KMS-11 (cell line): ENCODE measurements at regions not wholly inside any gene's neighbourhood (a gene's known extent, or its start where the extent isn't known, plus 50 kb on each side); places are given as distances from the start of the nearest gene placed in this dataset.

ENCODE experiments used
- H2AFZ ChIP-seq: fragments of 200-600 bp; sonication (generic); 2 replicates; pipeline ENCODE4 v1.6.1; 2016; ENCODE audit warnings: antibody characterized with exemption, mixed run types, low read depth
- H3K27ac ChIP-seq: fragments of 200-600 bp; sonication (generic); 2 replicates; pipeline ENCODE4 v1.6.1; 2016; ENCODE audit warnings: mild to moderate bottlenecking, mixed run types
- H3K27me3 ChIP-seq: fragments of 200-600 bp; sonication (generic); 2 replicates; pipeline ENCODE4 v1.6.1; 2017; ENCODE audit warnings: mild to moderate bottlenecking, low read depth, mixed run types, moderate library complexity; ENCODE audit not compliant: insufficient read depth
- H3K36me3 ChIP-seq: fragments of 200-600 bp; sonication (generic); 2 replicates; pipeline ENCODE4 v1.6.1; 2017; ENCODE audit warnings: mild to moderate bottlenecking, mixed run types; ENCODE audit not compliant: insufficient read depth
- H3K4me1 ChIP-seq: fragments of 200-600 bp; sonication (generic); 2 replicates; pipeline ENCODE4 v1.6.1; 2016; ENCODE audit warnings: mild to moderate bottlenecking, low read depth, mixed run types; ENCODE audit not compliant: poor library complexity, severe bottlenecking
- H3K4me2 ChIP-seq: fragments of 200-600 bp; sonication (generic); 2 replicates; pipeline ENCODE4 v1.7.0; 2016; ENCODE audit warnings: mild to moderate bottlenecking, mixed run types
- H3K4me3 ChIP-seq: fragments of 200-600 bp; sonication (generic); IDR thresholded peaks from 2 replicates; pipeline ENCODE4 v1.6.1; 2017; ENCODE audit warnings: low read depth, low read length, mixed read lengths; ENCODE audit not compliant: insufficient read depth
- H3K79me2 ChIP-seq: fragments of 200-600 bp; sonication (generic); 2 replicates; pipeline ENCODE4 v1.6.1; 2016; ENCODE audit warnings: low read depth, mixed run types; ENCODE audit not compliant: insufficient read depth
- H3K9ac ChIP-seq: fragments of 200-600 bp; sonication (generic); 2 replicates; pipeline ENCODE4 v1.6.1; 2016; ENCODE audit warnings: mild to moderate bottlenecking, mixed run types
- H4K20me1 ChIP-seq: fragments of 200-600 bp; sonication (generic); 2 replicates; pipeline ENCODE4 v1.6.1; 2016; ENCODE audit warnings: mild to moderate bottlenecking, mixed run types; ENCODE audit not compliant: insufficient read depth
- TF ChIP-seq, protein P1 (sequence below): fragments of 200-600 bp; sonication (generic); conservative IDR thresholded peaks from 2 replicates; pipeline ENCODE4 v1.6.1; 2017; ENCODE audit warnings: low read depth, mild to moderate bottlenecking, antibody characterized with exemption, low read length, moderate library complexity, mixed read lengths

GRCh38 chr19:31810536-31811109 lies 461.4 kb upstream of the TSHZ3 start:
- Histone ChIP-seq H3K4me3 (no peak overlapping the region), H4K20me1 (no peaks in the 10 kb centered on the region), H3K4me1 (no peaks in the 10 kb centered on the region), H3K9ac (no peak overlapping the region), H3K4me2 (no peak overlapping the region), H3K36me3 (no peaks in the 10 kb centered on the region), H3K27me3 (no peaks in the 10 kb centered on the region), H3K27ac (no peak overlapping the region), H2AFZ (no peak overlapping the region), H3K79me2 (no peaks in the 10 kb centered on the region)
- TF ChIP-seq, protein P1, sequence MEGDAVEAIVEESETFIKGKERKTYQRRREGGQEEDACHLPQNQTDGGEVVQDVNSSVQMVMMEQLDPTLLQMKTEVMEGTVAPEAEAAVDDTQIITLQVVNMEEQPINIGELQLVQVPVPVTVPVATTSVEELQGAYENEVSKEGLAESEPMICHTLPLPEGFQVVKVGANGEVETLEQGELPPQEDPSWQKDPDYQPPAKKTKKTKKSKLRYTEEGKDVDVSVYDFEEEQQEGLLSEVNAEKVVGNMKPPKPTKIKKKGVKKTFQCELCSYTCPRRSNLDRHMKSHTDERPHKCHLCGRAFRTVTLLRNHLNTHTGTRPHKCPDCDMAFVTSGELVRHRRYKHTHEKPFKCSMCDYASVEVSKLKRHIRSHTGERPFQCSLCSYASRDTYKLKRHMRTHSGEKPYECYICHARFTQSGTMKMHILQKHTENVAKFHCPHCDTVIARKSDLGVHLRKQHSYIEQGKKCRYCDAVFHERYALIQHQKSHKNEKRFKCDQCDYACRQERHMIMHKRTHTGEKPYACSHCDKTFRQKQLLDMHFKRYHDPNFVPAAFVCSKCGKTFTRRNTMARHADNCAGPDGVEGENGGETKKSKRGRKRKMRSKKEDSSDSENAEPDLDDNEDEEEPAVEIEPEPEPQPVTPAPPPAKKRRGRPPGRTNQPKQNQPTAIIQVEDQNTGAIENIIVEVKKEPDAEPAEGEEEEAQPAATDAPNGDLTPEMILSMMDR, result no peak

- no peak overlapping the region for H3K27ac ChIP-seq
- H3K4me3 ChIP-seq, result no peak overlapping the region
- TF ChIP-seq, protein P1, result no peak
- no peaks in the 10 kb centered on the region for H3K36me3 ChIP-seq
- H3K27me3 ChIP-seq, result no peaks in the 10 kb centered on the region
- no peak overlapping the region for H3K4me2 ChIP-seq
- H3K79me2 ChIP-seq, result no peaks in the 10 kb centered on the region
- H4K20me1 ChIP-seq, result no peaks in the 10 kb centered on the region
- no peak overlapping the region for H3K9ac ChIP-seq
- no peak overlapping the region for H2AFZ ChIP-seq
- no peaks in the 10 kb centered on the region for H3K4me1 ChIP-seq
Measured at GRCh38 chr19:31817971-31818797, 468.9 kb upstream of the TSHZ3 start.

DNA sequence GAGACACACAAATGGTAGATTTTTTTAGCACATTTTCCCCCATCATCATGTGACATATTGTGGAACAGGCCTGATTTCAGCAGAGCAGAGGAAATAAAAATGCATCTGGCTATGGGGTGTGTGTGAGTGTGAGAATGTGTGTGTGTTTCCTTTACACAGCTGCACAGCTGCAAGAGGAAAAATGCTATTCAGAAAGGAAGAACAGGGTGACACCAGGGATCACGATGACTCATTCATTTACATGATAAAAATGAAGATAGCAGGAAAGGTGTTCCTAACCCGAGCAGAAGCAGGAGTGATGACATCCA lies 469.5 kb upstream of the TSHZ3 start:
- H3K9ac ChIP-seq, result no peak overlapping the region
- TF ChIP-seq, protein P1, result no peak

GRCh38 chr19:31819837-31820236 lies 470.6 kb upstream of the TSHZ3 start:
- no peaks in the 10 kb centered on the region for H3K4me1 ChIP-seq
- H4K20me1 ChIP-seq, result no peaks in the 10 kb centered on the region
- no peaks in the 10 kb centered on the region for H3K36me3 ChIP-seq
- no peaks in the 10 kb centered on the region for H3K27me3 ChIP-seq
- H3K4me3 ChIP-seq, result no peak overlapping the region
- TF ChIP-seq, protein P1, result no peak
- no peak overlapping the region for H2AFZ ChIP-seq
- H3K4me2 ChIP-seq, result no peak overlapping the region
- no peak overlapping the region for H3K27ac ChIP-seq
- no peaks in the 10 kb centered on the region for H3K79me2 ChIP-seq
- H3K9ac ChIP-seq, result no peak overlapping the region

More for the DNA sequence above, 469.5 kb upstream of the TSHZ3 start:
- H3K4me3 ChIP-seq, result no peak overlapping the region
- no peaks in the 10 kb centered on the region for H3K36me3 ChIP-seq
- H3K79me2 ChIP-seq, result no peaks in the 10 kb centered on the region
- no peak overlapping the region for H3K27ac ChIP-seq
- no peaks in the 10 kb centered on the region for H4K20me1 ChIP-seq
- H3K27me3 ChIP-seq, result no peaks in the 10 kb centered on the region
- no peaks in the 10 kb centered on the region for H3K4me1 ChIP-seq
- no peak overlapping the region for H3K4me2 ChIP-seq
- H2AFZ ChIP-seq, result no peak overlapping the region
